Neural progenitor cell (in vitro differentiated cells): ENCODE measurements at regions not wholly inside any gene's neighbourhood (a gene's known extent, or its start where the extent isn't known, plus 50 kb on each side); places are given as distances from the start of the nearest gene placed in this dataset.

Experiments used
- CTCF ChIP-seq: fragments of 200-600 bp; sonication (generic); IDR thresholded peaks from 2 replicates; pipeline ENCODE4 v1.5.1; 2017; ENCODE audit warnings: antibody characterized with exemption, mild to moderate bottlenecking
- EZH2 ChIP-seq: fragments of 200-600 bp; sonication (generic); IDR thresholded peaks from 2 replicates; pipeline ENCODE4 v1.6.1; 2017; ENCODE audit warnings: antibody characterized with exemption, mild to moderate bottlenecking, moderate library complexity

- TF ChIP-seq CTCF (no peak), EZH2 (no peak)
Measured at GRCh38 chr1:214216021-214216420, 64.9 kb upstream of the SMYD2 start.
